ENCODE measurements at regions not wholly inside any gene's neighbourhood (a gene's known extent, or its start where the extent isn't known, plus 50 kb on each side); places are given as distances from the start of the nearest gene placed in this dataset.
"Not testable (repeated sequence)": the region's sequence is repeated elsewhere in the genome, so short reads cannot be mapped to it uniquely, and the experiment has no call there.

DNA sequence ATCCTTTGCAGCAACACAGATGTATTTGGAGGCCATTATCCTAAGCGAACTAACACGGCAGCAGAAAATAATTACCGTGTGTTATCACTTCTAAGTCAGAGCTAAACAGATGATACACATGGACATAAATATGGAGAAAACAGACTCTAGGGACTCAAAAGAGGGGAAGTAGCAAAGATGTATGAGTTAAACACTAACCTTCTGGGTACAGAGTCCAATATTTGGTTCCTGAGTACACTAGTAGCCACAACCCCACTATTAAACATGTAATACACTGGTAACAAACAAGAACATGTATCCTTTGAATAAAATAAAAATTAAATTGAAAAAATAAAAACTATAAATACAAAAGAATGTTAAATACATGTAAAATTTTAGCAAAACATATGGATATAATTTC is 118.0 kb upstream of the SLITRK5 start:
- DNase-seq (ENCODE audit: low spot score), result no peak

DNA sequence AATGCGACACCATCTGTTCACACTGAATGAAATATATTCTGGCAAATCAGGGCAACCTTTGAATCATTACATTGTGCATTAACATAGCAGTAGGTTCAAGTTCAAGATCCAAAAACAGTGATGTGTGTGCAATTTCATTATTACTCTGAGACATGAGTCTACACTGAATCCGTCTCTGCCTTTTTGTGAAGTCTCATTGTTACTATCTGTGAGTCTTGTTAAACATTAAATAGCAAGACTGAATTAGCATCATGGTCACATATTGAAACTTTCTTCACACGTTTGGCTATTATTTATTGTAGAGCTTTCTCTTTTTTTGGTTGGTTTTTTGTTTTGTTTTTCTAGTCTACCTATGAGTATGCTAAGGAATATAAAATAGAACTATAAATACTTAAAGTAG is 117.1 kb upstream of the SLITRK5 start:
- no peak for DNase-seq (ENCODE audit: low spot score)

DNA sequence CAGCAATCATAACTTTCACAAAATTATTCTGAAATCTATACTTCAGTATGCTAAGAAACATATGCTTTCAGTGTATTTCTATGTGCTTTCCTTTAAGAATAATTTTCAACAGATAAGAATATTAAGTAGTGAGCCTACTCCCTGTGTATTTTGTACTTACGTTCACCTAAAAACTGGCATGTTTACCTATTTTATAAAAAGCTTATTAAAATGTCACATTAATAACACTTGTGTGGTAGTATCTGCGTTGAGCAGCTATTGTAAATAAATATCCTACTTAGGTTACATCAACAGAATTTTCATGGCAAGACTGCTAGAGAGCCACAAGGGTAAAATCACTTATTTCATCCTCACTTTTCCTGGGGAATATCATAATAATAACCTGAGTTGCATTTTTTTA is 113.4 kb upstream of the SLITRK5 start:
- no peak for DNase-seq (ENCODE audit: low spot score)

DNA sequence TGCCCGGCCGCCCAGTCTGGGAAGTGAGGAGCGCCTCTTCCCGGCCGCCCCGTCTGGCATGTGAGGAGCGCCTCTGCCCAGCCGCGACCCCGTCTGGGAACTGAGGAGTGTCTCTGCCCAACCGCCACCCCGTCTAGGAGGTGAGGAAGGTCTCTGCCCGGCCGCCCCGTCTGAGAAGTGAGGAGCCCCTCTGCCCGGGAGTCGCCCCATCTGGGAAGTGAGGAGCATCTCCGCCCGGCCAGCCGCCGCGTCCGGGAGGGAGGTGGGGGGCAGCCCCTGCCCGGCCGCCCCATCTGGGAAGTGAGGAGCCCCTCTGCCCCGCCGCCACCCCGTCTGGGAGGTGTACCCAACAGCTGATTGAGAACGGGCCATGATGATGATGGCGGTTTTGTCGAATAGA is 109.6 kb upstream of the SLITRK5 start:
- DNase-seq (ENCODE audit: low spot score), result not testable (repeated sequence)

DNA sequence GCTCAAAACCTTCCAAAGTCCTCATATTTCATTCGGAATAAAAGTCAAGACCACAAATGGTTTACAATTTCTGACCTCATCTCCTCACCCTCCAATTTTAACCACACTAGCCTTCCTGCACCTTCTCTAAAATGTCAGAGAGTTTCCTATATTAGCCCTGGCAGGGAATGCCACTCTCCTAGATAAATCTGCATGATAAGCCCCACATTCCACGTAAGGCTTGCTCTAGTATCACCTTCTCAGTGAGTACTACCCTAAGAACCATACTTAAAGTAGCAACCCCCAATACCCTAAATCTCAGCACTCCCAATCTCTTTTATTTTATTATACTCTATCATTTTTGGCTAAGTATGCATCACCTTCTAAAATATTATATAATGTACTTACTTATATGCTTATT is 100.5 kb upstream of the SLITRK5 start:
- DNase-seq (ENCODE audit: low spot score), result no peak

DNA sequence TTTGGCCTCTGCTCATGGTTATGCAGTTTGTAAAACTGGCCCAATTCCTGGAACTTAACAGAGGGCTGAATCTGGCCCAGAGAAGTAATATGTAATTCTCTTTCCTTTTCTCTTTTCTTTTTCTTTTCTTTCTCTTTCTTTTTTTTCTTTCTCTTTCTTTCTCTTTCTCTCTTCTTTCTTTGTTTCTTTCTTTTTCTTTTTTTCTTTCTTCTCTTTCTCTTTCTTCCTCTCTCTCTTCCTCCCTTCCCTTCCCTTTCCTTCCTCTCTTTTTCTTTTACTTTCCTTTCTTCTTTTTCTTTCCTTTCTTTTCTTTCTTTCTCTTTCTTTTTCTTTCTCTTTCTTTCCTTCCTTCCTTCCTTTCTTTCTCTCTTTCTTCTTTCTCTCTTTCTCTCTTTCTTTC is 88.8 kb upstream of the SLITRK5 start:
- DNase-seq (ENCODE audit: low spot score), result no peak

DNA sequence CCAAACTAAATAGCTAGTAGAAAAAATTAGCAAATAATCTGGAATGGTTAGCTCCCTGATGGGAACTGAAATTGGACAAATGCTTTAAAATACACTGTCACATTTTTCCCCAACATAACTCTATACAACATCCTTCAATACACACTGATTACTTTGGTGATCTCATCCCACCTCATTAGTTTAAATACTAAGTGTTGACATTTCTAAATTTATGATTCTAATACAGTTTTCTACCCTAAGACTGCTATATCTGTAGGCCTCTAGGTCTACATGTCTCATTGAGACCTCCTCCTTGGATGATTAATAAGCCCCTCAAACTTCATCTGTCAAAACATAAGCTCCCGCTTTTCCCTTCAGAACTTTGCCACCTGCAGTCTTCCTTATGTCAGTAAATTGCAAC is 80.7 kb upstream of the SLITRK5 start:
- no peak for DNase-seq (ENCODE audit: low spot score)

DNA sequence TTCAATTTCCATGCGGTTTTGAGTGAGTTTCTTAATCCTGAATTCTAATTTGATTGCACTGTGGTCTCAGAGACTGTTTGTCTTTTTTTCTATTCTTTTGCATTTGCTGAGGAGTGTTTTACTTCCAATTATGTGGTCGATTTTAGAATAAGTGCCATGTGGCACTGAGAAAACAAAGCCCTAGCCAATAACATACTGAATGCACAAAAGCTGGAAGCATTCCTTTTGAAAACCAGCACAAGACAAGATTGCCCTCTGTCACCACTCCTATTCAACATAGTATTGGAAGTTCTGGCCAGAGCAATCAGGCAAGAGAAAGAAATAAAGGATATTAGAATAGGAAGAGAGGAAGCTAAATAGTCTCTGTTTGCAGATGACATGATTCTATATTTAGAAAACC is 66.7 kb upstream of the SLITRK5 start:
- not testable (repeated sequence) for DNase-seq (ENCODE audit: low spot score)

DNA sequence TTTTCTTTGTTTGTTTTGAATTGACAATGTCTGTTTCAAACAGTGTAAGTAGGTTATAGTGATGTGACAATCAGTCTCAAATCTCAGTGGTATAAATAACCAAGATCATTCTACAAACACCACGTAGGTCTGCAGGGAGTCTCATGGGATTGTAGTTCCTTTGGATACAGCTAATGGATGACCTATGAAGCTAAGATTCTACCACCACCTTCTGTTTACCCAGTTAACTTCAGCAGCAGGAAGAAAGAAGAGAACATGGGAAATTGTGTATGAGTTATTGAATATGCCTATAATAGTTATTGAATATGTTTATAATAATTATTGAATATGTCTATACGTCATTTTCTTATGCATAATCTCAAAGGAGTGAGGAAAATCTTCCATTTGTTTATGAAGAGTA is 63.9 kb upstream of the SLITRK5 start:
- DNase-seq (ENCODE audit: low spot score), result no peak

DNA sequence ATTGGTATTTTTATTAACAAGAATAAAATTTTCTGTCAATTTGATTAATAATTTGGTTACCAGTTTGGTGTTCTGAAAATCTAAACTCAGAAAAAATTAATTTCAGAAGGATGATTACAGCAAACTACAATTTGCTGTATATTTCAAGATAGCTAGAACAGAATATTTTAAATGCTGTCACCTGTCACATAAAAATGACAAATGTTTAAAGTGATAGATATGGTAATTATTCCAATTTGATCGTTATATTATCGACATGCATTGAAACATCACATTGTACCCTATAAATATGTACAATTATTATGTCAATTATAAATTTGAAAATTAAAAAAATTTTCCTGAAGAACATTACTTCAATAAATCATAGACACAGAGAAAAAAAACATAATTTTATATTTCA is 56.9 kb upstream of the SLITRK5 start:
- DNase-seq (ENCODE audit: low spot score), result no peak
